ENCODE measurements at regions not wholly inside any gene's neighbourhood (a gene's known extent, or its start where the extent isn't known, plus 50 kb on each side); places are given as distances from the start of the nearest gene placed in this dataset.

DNA sequence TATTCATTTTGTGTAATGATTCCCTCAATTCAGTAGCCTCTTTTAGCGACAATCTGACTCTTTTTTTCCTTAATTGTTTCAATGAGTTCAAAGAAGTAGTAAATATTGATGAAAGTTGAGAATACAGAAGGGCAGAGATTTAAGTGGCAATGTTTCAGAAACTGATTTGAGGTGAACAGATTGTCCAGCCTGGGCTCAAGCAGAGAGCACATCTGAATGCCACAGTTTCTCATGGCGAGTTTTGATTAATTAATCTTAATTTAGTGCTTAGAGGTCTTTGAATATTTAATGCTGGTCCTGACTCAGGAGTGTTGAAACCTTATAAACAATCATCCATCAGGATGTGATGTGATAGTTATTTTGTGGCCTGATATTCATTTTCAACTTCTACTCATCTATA, 890.7 kb upstream of the SLITRK6 start:
- TF ChIP-seq EP300 (IDR thresholded peaks at IDR 0.05) (no peak), POLR2A (IDR thresholded peaks at IDR 0.05) (no peak)
- TF ChIP-seq, protein P1, sequence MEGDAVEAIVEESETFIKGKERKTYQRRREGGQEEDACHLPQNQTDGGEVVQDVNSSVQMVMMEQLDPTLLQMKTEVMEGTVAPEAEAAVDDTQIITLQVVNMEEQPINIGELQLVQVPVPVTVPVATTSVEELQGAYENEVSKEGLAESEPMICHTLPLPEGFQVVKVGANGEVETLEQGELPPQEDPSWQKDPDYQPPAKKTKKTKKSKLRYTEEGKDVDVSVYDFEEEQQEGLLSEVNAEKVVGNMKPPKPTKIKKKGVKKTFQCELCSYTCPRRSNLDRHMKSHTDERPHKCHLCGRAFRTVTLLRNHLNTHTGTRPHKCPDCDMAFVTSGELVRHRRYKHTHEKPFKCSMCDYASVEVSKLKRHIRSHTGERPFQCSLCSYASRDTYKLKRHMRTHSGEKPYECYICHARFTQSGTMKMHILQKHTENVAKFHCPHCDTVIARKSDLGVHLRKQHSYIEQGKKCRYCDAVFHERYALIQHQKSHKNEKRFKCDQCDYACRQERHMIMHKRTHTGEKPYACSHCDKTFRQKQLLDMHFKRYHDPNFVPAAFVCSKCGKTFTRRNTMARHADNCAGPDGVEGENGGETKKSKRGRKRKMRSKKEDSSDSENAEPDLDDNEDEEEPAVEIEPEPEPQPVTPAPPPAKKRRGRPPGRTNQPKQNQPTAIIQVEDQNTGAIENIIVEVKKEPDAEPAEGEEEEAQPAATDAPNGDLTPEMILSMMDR (IDR thresholded peaks at IDR 0.05): no peak

Data from ovary (tissue), 3 donors.